ENCODE measurements at regions not wholly inside any gene's neighbourhood (a gene's known extent, or its start where the extent isn't known, plus 50 kb on each side); places are given as distances from the start of the nearest gene placed in this dataset.

DNA sequence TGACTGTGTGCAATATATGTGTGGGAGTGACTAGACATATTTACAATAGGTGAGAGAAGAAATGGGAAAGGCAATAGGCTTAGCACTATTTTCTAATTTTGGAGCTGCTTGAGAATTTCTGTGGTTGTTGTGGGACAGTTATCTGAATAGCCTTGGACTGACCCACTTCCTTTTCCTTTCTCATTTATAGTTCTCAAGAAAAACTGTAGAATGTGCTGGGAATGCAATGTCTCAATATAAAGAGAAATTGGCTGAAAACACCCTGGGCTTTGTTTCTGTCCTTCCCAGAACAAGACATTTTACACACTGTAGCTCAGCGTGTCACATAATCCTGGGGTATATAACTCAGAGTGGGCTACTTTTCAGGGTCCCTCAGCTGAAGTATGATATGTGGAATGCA lies 153.0 kb upstream of the RHOBTB1 start:
- Histone ChIP-seq H3K4me1 (ENCODE audit: control insufficient read depth in 2 of 3, insufficient read depth in 2 of 3, low read depth in 1 of 3, low read length in 3 of 3) (no peaks in the 10 kb centered on the region), H3K9me3 (ENCODE audit: control insufficient read depth in 2 of 3, insufficient read depth in 1 of 3, low read length in 3 of 3) (peaks cover 0 to 8% (median 0%) of the 10 kb centered on the region in 3 donors), H3K27ac (ENCODE audit: low read depth in 2 of 2, low read length in 2 of 2) (no peak overlapping the region), H3K9ac (ENCODE audit: low read length in 3 of 3) (no peak overlapping the region), H3K36me3 (ENCODE audit: control insufficient read depth in 2 of 3, insufficient read depth in 3 of 3, low read length in 3 of 3) (no peaks in the 10 kb centered on the region), H3K4me3 (ENCODE audit: low read length in 3 of 3) (no peak overlapping the region), H3K27me3 (ENCODE audit: control insufficient read depth, insufficient read depth, low read length) (no peaks in the 10 kb centered on the region)
- no peak for TF ChIP-seq CTCF (IDR thresholded peaks at IDR 0.05; ENCODE audit: borderline replicate concordance, extremely low read depth, insufficient read depth)
- intact Hi-C loops (cut with DNase I): no loop called here
- no peak for DNase-seq
- FAIRE-seq: no peak

DNA sequence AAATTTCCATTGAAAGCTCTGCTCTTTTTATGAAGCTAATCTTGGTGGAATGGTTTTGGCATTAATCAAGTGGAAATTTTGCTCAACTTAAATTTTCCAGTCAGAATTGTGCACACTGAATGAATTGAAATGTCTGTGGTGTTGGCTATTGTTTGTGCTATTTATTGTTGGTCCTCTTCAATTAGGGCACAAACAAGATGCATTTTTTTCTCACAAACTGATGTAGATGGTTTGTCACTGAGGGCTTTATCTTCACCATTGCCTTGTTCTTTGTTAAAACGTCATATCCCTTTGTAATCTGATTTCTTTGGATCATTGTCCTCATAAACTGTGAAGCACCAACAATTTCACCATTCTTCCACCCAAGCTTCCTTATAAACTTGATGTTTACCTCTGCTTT lies 152.1 kb upstream of the RHOBTB1 start:
- no peak for DNase-seq
- H3K4me3 ChIP-seq (ENCODE audit: low read length in 3 of 3): no peak overlapping the region
- H3K4me1 ChIP-seq (ENCODE audit: control insufficient read depth in 2 of 3, insufficient read depth in 2 of 3, low read depth in 1 of 3, low read length in 3 of 3): no peaks in the 10 kb centered on the region
- peaks cover 0 to 8% (median 0%) of the 10 kb centered on the region in 3 donors for H3K9me3 ChIP-seq (ENCODE audit: control insufficient read depth in 2 of 3, insufficient read depth in 1 of 3, low read length in 3 of 3)
- intact Hi-C loops (cut with DNase I): no loop called here
- no peak overlapping the region for H3K27ac ChIP-seq (ENCODE audit: low read depth in 2 of 2, low read length in 2 of 2)
- H3K27me3 ChIP-seq (ENCODE audit: control insufficient read depth, insufficient read depth, low read length): no peaks in the 10 kb centered on the region
- no peak for TF ChIP-seq CTCF (IDR thresholded peaks at IDR 0.05; ENCODE audit: borderline replicate concordance, extremely low read depth, insufficient read depth)
- H3K36me3 ChIP-seq (ENCODE audit: control insufficient read depth in 2 of 3, insufficient read depth in 3 of 3, low read length in 3 of 3): no peaks in the 10 kb centered on the region
- H3K9ac ChIP-seq (ENCODE audit: low read length in 3 of 3): no peak overlapping the region
- no peak for FAIRE-seq

- Histone ChIP-seq H3K4me1 (ENCODE audit: control insufficient read depth in 2 of 3, insufficient read depth in 2 of 3, low read depth in 1 of 3, low read length in 3 of 3) (no peaks in the 10 kb centered on the region), H3K27ac (ENCODE audit: low read depth in 2 of 2, low read length in 2 of 2) (no peak overlapping the region), H3K27me3 (ENCODE audit: control insufficient read depth, insufficient read depth, low read length) (no peaks in the 10 kb centered on the region), H3K4me3 (ENCODE audit: low read length in 3 of 3) (no peak overlapping the region), H3K9me3 (ENCODE audit: control insufficient read depth in 2 of 3, insufficient read depth in 1 of 3, low read length in 3 of 3) (peaks cover 0 to 8% (median 0%) of the 10 kb centered on the region in 3 donors), H3K36me3 (ENCODE audit: control insufficient read depth in 2 of 3, insufficient read depth in 3 of 3, low read length in 3 of 3) (no peaks in the 10 kb centered on the region), H3K9ac (ENCODE audit: low read length in 3 of 3) (no peak overlapping the region)
- intact Hi-C loops (cut with DNase I): no loop called here
- no peak for TF ChIP-seq CTCF (IDR thresholded peaks at IDR 0.05; ENCODE audit: borderline replicate concordance, extremely low read depth, insufficient read depth)
- FAIRE-seq (no peak), DNase-seq (no peak)
These were observed 147.5 kb upstream of the RHOBTB1 start for GRCh38 chr10:61091531-61091930.

- Histone ChIP-seq H3K27ac (ENCODE audit: low read depth in 2 of 2, low read length in 2 of 2) (no peak overlapping the region), H3K9me3 (ENCODE audit: control insufficient read depth in 2 of 3, insufficient read depth in 1 of 3, low read length in 3 of 3) (no peaks in the 10 kb centered on the region), H3K9ac (ENCODE audit: low read length in 3 of 3) (no peak overlapping the region), H3K36me3 (ENCODE audit: control insufficient read depth in 2 of 3, insufficient read depth in 3 of 3, low read length in 3 of 3) (no peaks in the 10 kb centered on the region), H3K4me1 (ENCODE audit: control insufficient read depth in 2 of 3, insufficient read depth in 2 of 3, low read depth in 1 of 3, low read length in 3 of 3) (no peaks in the 10 kb centered on the region), H3K27me3 (ENCODE audit: control insufficient read depth, insufficient read depth, low read length) (no peaks in the 10 kb centered on the region), H3K4me3 (ENCODE audit: low read length in 3 of 3) (no peak overlapping the region)
- FAIRE-seq (no peak), DNase-seq (no peak)
- intact Hi-C loops (cut with DNase I): no loop called here
- no peak for TF ChIP-seq CTCF (IDR thresholded peaks at IDR 0.05; ENCODE audit: borderline replicate concordance, extremely low read depth, insufficient read depth)
These were observed 145.3 kb upstream of the RHOBTB1 start for GRCh38 chr10:61089251-61089650.

All from kidney (tissue), 13 donors.